ENCODE measurements at regions not wholly inside any gene's neighbourhood (a gene's known extent, or its start where the extent isn't known, plus 50 kb on each side); places are given as distances from the start of the nearest gene placed in this dataset.

GRCh38 chr20:11721411-11721810 is 196.3 kb upstream of the BTBD3 start (continued):
- TF ChIP-seq, protein P1, sequence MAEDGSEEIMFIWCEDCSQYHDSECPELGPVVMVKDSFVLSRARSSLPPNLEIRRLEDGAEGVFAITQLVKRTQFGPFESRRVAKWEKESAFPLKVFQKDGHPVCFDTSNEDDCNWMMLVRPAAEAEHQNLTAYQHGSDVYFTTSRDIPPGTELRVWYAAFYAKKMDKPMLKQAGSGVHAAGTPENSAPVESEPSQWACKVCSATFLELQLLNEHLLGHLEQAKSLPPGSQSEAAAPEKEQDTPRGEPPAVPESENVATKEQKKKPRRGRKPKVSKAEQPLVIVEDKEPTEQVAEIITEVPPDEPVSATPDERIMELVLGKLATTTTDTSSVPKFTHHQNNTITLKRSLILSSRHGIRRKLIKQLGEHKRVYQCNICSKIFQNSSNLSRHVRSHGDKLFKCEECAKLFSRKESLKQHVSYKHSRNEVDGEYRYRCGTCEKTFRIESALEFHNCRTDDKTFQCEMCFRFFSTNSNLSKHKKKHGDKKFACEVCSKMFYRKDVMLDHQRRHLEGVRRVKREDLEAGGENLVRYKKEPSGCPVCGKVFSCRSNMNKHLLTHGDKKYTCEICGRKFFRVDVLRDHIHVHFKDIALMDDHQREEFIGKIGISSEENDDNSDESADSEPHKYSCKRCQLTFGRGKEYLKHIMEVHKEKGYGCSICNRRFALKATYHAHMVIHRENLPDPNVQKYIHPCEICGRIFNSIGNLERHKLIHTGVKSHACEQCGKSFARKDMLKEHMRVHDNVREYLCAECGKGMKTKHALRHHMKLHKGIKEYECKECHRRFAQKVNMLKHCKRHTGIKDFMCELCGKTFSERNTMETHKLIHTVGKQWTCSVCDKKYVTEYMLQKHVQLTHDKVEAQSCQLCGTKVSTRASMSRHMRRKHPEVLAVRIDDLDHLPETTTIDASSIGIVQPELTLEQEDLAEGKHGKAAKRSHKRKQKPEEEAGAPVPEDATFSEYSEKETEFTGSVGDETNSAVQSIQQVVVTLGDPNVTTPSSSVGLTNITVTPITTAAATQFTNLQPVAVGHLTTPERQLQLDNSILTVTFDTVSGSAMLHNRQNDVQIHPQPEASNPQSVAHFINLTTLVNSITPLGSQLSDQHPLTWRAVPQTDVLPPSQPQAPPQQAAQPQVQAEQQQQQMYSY (CRISPR knock-in tag; IDR thresholded peaks at IDR 0.05), result no peak
- TF ChIP-seq KAT2A (conservative IDR thresholded peaks at IDR 0.05; ENCODE audit: control insufficient read depth, low read depth, low read length), result no peak

DNA sequence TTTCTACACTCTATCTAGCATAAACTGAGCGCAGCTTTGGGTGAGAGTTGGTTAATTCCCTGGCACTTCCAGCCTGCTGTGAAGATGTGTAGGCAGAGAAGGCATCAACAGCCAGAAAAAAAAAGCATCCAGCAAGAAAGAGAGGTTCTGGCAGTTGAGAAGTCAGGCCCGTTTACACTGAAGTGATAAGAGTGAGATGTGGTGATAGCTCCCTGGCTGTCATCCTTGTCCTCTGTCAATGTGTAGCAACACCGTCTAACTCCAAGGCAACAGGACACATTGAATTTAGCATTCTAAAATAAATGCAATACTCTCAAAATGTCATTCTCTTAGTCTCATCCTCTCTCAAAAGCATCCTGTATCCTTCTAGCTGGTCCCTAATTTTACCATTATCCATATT is 193.6 kb upstream of the BTBD3 start:
- Histone ChIP-seq H3K4me3 (no peak overlapping the region), H2AFZ (ENCODE audit: control insufficient read depth, low read depth, low read length) (no peak overlapping the region), H3K4me2 (ENCODE audit: control insufficient read depth, insufficient read depth) (no peak overlapping the region), H4K20me1 (ENCODE audit: control insufficient read depth, insufficient read depth) (no peaks in the 10 kb centered on the region), H3K79me2 (ENCODE audit: control insufficient read depth, insufficient read depth, low read length) (no peaks in the 10 kb centered on the region), H3K27ac (ENCODE audit: control insufficient read depth, insufficient read depth) (no peak overlapping the region), H3K4me1 (ENCODE audit: control insufficient read depth, insufficient read depth, low read length) (no peaks in the 10 kb centered on the region), H3K36me3 (ENCODE audit: control insufficient read depth in 2 of 2, insufficient read depth in 2 of 2, low read length in 1 of 2) (no peaks in the 10 kb centered on the region), H3K9ac (ENCODE audit: control insufficient read depth, insufficient read depth, low read length) (no peak overlapping the region), H3K27me3 (replicated peaks in 1 of 2; ENCODE audit: control insufficient read depth in 2 of 2, insufficient read depth in 2 of 2, low read length in 1 of 2) (no peaks in the 10 kb centered on the region), H3K9me3 (replicated peaks; ENCODE audit: control insufficient read depth, insufficient read depth, low read length) (no peaks in the 10 kb centered on the region)
- intact Hi-C loops (cut with micrococcal nuclease; ENCODE audit: unreplicated experiment) (no loop called here), in situ Hi-C loops (cut with MboI) (no loop called here)
- DNase-seq (ENCODE audit: low read depth, low spot score) (no peak), FAIRE-seq (no peak), ATAC-seq (no peak)
- SMC1A ChIA-PET (ENCODE audit: uncharacterized antibody, unreplicated experiment), result interaction anchor here (0.6 kb wide), 1 partner anchor 1052 kb away, joined by 4 read pairs; no protein-coding TSS in a partner anchor
- POLR2A ChIA-PET, result no interaction called here
- BruUV-seq (replicated peaks), result no TSS peak
- CTCF ChIA-PET, result interaction anchor here (0.6 kb wide), 1 partner anchor 272 kb away, joined by 3 read pairs; no protein-coding TSS in a partner anchor
- RAD21 ChIA-PET (ENCODE audit: unreplicated experiment), result no interaction called here
- 20% methylated on average over 3 of the region's 3 CpGs for WGBS (ENCODE audit: insufficient coverage, insufficient replicate concordance, low lambda C conversion rate, missing lambda C conversion rate)
- no peak for TF ChIP-seq SUPT20H (IDR thresholded peaks at IDR 0.05; ENCODE audit: borderline replicate concordance, control insufficient read depth, low read depth, low read length)
- no peak for TF ChIP-seq SMAD5 (IDR thresholded peaks at IDR 0.05; ENCODE audit: low read depth)
- TF ChIP-seq TAF1 (IDR thresholded peaks at IDR 0.05; ENCODE audit: borderline replicate concordance, low read depth, low read length), result no peak
- TF ChIP-seq STAT1 (conservative IDR thresholded peaks at IDR 0.05), result no peak
- TF ChIP-seq GABPA (IDR thresholded peaks at IDR 0.05; ENCODE audit: low read depth), result no peak
- no peak for TF ChIP-seq CHD2 (IDR thresholded peaks at IDR 0.05; ENCODE audit: borderline replicate concordance, low read depth, low read length)
- TF ChIP-seq PAX5 (IDR thresholded peaks at IDR 0.05; ENCODE audit: borderline replicate concordance, low read depth, low read length), result no peak
- TF ChIP-seq PAX8 (IDR thresholded peaks at IDR 0.05), result no peak
- no peak for TF ChIP-seq BCL11A (IDR thresholded peaks at IDR 0.05; ENCODE audit: low read depth, low read length)
- TF ChIP-seq, protein P2, sequence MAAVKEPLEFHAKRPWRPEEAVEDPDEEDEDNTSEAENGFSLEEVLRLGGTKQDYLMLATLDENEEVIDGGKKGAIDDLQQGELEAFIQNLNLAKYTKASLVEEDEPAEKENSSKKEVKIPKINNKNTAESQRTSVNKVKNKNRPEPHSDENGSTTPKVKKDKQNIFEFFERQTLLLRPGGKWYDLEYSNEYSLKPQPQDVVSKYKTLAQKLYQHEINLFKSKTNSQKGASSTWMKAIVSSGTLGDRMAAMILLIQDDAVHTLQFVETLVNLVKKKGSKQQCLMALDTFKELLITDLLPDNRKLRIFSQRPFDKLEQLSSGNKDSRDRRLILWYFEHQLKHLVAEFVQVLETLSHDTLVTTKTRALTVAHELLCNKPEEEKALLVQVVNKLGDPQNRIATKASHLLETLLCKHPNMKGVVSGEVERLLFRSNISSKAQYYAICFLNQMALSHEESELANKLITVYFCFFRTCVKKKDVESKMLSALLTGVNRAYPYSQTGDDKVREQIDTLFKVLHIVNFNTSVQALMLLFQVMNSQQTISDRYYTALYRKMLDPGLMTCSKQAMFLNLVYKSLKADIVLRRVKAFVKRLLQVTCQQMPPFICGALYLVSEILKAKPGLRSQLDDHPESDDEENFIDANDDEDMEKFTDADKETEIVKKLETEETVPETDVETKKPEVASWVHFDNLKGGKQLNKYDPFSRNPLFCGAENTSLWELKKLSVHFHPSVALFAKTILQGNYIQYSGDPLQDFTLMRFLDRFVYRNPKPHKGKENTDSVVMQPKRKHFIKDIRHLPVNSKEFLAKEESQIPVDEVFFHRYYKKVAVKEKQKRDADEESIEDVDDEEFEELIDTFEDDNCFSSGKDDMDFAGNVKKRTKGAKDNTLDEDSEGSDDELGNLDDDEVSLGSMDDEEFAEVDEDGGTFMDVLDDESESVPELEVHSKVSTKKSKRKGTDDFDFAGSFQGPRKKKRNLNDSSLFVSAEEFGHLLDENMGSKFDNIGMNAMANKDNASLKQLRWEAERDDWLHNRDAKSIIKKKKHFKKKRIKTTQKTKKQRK (IDR thresholded peaks at IDR 0.05; ENCODE audit: low read depth, low read length), result no peak
- TF ChIP-seq IKZF2 (IDR thresholded peaks at IDR 0.05), result no peak
- TF ChIP-seq MYB (IDR thresholded peaks at IDR 0.05; ENCODE audit: borderline replicate concordance, low read depth, low read length), result no peak
- no peak for TF ChIP-seq TCF3 (IDR thresholded peaks at IDR 0.05; ENCODE audit: borderline replicate concordance, insufficient read depth, low read depth, low read length)

All from GM12878 (cell line).